ENCODE measurements at regions not wholly inside any gene's neighbourhood (a gene's known extent, or its start where the extent isn't known, plus 50 kb on each side); places are given as distances from the start of the nearest gene placed in this dataset.

DNA sequence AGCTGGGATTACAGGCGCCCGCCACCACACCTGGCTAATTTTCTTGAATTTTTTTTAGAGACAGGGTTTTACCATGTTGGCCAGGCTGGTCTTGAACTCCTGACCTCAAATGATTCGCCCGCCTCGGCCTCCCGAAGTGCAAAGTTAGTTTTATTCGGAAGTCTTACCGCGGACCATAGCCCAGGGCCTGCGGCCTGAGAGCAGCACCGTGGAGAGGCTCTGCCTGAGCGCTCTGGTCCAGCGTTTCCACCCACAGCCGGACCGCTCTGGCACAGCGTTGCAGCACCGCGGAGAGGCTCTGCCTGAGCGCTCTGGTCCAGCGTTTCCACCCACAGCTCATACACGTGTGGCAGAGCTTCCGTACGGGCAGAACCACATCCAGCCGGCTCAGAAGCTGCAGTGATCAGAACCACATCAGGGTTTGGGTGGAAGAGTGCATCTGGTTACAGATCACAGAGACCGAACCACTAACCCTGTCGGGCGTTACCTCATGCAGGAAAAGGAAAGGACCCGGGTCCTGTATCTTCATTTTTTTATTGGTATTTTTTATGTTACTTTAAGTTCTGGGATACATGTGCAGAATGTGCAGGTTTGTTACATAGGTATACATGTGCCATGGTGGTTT, 102.4 kb upstream of the SOX1 start (continued):
- TF ChIP-seq, protein P1, sequence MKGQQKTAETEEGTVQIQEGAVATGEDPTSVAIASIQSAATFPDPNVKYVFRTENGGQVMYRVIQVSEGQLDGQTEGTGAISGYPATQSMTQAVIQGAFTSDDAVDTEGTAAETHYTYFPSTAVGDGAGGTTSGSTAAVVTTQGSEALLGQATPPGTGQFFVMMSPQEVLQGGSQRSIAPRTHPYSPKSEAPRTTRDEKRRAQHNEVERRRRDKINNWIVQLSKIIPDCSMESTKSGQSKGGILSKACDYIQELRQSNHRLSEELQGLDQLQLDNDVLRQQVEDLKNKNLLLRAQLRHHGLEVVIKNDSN (IDR thresholded peaks at IDR 0.05; ENCODE audit: borderline replicate concordance, low read depth) = no peak
- no peak for TF ChIP-seq EP300 (IDR thresholded peaks at IDR 0.05; ENCODE audit: borderline replicate concordance in 1 of 2, low read depth in 1 of 2, low read length in 1 of 2)
- no peak for TF ChIP-seq GABPA (IDR thresholded peaks at IDR 0.05; ENCODE audit: low read depth)
- no peak for TF ChIP-seq EZH2phosphoT487 (IDR thresholded peaks at IDR 0.05; ENCODE audit: borderline replicate concordance, low read depth)
- TF ChIP-seq NFIC (IDR thresholded peaks at IDR 0.05; ENCODE audit: borderline replicate concordance) = no peak
- TF ChIP-seq RFX5 (IDR thresholded peaks at IDR 0.05; ENCODE audit: low read length) = no peak
- TF ChIP-seq, protein P2, sequence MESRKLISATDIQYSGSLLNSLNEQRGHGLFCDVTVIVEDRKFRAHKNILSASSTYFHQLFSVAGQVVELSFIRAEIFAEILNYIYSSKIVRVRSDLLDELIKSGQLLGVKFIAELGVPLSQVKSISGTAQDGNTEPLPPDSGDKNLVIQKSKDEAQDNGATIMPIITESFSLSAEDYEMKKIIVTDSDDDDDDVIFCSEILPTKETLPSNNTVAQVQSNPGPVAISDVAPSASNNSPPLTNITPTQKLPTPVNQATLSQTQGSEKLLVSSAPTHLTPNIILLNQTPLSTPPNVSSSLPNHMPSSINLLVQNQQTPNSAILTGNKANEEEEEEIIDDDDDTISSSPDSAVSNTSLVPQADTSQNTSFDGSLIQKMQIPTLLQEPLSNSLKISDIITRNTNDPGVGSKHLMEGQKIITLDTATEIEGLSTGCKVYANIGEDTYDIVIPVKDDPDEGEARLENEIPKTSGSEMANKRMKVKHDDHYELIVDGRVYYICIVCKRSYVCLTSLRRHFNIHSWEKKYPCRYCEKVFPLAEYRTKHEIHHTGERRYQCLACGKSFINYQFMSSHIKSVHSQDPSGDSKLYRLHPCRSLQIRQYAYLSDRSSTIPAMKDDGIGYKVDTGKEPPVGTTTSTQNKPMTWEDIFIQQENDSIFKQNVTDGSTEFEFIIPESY (IDR thresholded peaks at IDR 0.05; ENCODE audit: borderline replicate concordance, low read depth) = no peak
- TF ChIP-seq, protein P3, sequence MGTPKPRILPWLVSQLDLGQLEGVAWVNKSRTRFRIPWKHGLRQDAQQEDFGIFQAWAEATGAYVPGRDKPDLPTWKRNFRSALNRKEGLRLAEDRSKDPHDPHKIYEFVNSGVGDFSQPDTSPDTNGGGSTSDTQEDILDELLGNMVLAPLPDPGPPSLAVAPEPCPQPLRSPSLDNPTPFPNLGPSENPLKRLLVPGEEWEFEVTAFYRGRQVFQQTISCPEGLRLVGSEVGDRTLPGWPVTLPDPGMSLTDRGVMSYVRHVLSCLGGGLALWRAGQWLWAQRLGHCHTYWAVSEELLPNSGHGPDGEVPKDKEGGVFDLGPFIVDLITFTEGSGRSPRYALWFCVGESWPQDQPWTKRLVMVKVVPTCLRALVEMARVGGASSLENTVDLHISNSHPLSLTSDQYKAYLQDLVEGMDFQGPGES (IDR thresholded peaks at IDR 0.05; ENCODE audit: low read depth, low read length) = no peak
- no peak for TF ChIP-seq JUND (IDR thresholded peaks at IDR 0.05)
- no peak for TF ChIP-seq POLR2AphosphoS5 (IDR thresholded peaks at IDR 0.05; ENCODE audit: low read depth, low read length)

DNA sequence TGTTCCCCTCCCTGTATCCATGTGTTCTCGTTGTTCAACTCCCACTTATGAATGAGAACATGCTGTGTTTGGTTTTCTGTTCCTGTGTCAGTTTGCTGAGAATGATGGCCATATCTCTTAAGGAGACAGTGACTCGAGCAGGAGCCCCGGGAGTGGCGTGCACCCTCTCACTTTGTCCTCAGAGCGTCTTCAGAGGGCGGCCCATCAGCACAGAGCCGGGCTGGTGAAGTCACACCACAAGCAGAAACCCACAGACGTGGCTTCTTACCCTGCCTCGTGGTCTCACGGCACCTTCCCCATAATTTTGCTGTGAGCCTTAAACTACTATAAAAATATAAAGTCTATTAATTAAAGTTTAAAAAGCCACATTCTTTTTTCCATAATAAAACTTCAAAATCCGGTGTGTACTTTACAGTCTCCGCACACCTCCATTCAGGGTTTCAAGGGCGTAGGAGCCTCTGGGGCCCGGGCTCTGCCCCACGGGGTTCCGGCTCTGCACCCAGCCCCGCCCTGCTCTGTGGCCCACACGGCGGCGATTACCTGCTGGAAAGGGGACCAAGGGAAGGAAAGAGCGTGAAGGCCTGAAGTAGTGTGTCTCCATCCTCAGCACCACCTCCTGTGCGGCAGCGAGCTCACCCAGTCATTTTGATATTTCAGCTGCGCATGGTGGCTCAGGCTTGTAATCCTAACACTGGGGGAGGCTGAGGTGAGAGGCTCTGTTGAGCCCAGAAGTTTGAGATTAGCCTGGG, 101.3 kb upstream of the SOX1 start:
- POLR2A ChIA-PET = no interaction called here
- CTCF ChIA-PET = no interaction called here
- H3K9ac ChIP-seq = no peak overlapping the region
- no peaks in the 10 kb centered on the region for H3K9me3 ChIP-seq
- 22% methylated on average over 20 of the region's 24 CpGs for WGBS (ENCODE audit: low lambda C conversion rate)
- H4K20me1 ChIP-seq (ENCODE audit: insufficient read depth) = no peaks in the 10 kb centered on the region
- H2AFZ ChIP-seq (ENCODE audit: low read depth) = no peak overlapping the region
- no peaks in the 10 kb centered on the region for H3K36me3 ChIP-seq (replicated peaks in 1 of 2; ENCODE audit: control insufficient read depth in 1 of 2, insufficient read depth in 2 of 2, low read length in 1 of 2)
- H3F3A ChIP-seq (replicated peaks; ENCODE audit: insufficient read depth) = no peaks in the 10 kb centered on the region
- H3K4me1 ChIP-seq (ENCODE audit: control insufficient read depth in 1 of 2, insufficient read depth in 2 of 2, low read depth in 1 of 2, low read length in 1 of 2) = no peaks in the 10 kb centered on the region
- no peaks in the 10 kb centered on the region; the same call in 1 of the 2 replicates for H3K27me3 ChIP-seq (ENCODE audit: insufficient read depth)
- H3K27ac ChIP-seq (ENCODE audit: low read depth in 2 of 2, low read length in 1 of 2) = no peak overlapping the region
- H3K4me2 ChIP-seq = no peak overlapping the region
- no peak overlapping the region for H3K4me3 ChIP-seq (ENCODE audit: low read depth in 2 of 2, low read length in 1 of 2)
- DNase-seq = no peak
- H3K79me2 ChIP-seq (ENCODE audit: insufficient read depth) = no peaks in the 10 kb centered on the region
- H3K9me2 ChIP-seq = no peaks in the 10 kb centered on the region
- no peak for TF ChIP-seq RCOR1 (IDR thresholded peaks at IDR 0.05; ENCODE audit: low read length)
- no peak for TF ChIP-seq SMC3 (IDR thresholded peaks at IDR 0.05; ENCODE audit: low read depth, low read length)
- no peak for TF ChIP-seq MEF2A (IDR thresholded peaks at IDR 0.05; ENCODE audit: borderline replicate concordance, low read depth)
- TF ChIP-seq, protein P4, sequence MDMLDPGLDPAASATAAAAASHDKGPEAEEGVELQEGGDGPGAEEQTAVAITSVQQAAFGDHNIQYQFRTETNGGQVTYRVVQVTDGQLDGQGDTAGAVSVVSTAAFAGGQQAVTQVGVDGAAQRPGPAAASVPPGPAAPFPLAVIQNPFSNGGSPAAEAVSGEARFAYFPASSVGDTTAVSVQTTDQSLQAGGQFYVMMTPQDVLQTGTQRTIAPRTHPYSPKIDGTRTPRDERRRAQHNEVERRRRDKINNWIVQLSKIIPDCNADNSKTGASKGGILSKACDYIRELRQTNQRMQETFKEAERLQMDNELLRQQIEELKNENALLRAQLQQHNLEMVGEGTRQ (IDR thresholded peaks at IDR 0.05; ENCODE audit: borderline replicate concordance, low read depth, low read length) = no peak
- no peak for TF ChIP-seq FOXM1 (IDR thresholded peaks at IDR 0.05; ENCODE audit: low read depth)
- no peak for TF ChIP-seq MXI1 (IDR thresholded peaks at IDR 0.05; ENCODE audit: low read depth, low read length)
- no peak for TF ChIP-seq NRF1 (IDR thresholded peaks at IDR 0.05; ENCODE audit: low read depth, low read length)
- no peak for TF ChIP-seq GABPA (IDR thresholded peaks at IDR 0.05; ENCODE audit: low read depth)
- TF ChIP-seq, protein P3 (IDR thresholded peaks at IDR 0.05; ENCODE audit: low read depth, low read length) = no peak

Measured in SK-N-SH (cell line).